Ishikawa (cell line): ENCODE measurements at regions not wholly inside any gene's neighbourhood (a gene's known extent, or its start where the extent isn't known, plus 50 kb on each side); places are given as distances from the start of the nearest gene placed in this dataset.

Experiments
- CEBPB ChIP-seq: IDR thresholded peaks from 2 replicates; pipeline ENCODE4 v1.6.1; 2012
- CREB1 ChIP-seq: IDR thresholded peaks from 2 replicates; pipeline ENCODE4 v1.6.1; 2012; ENCODE audit warnings: low read depth
- EGR1 ChIP-seq: IDR thresholded peaks from 2 replicates; pipeline ENCODE4 v1.6.1; 2012
- EP300 ChIP-seq: IDR thresholded peaks from 2 replicates; pipeline ENCODE4 v1.6.1; 2012; ENCODE audit warnings: borderline replicate concordance
- FOXM1 ChIP-seq: IDR thresholded peaks from 2 replicates; pipeline ENCODE4 v1.6.1; 2012; ENCODE audit warnings: low read depth, borderline replicate concordance
- MAX ChIP-seq: IDR thresholded peaks from 2 replicates; pipeline ENCODE4 v1.6.1; 2012
- NFIC ChIP-seq: IDR thresholded peaks from 2 replicates; pipeline ENCODE4 v1.6.1; 2012
- RAD21 ChIP-seq: IDR thresholded peaks from 2 replicates; pipeline ENCODE4 v1.6.1; 2012; ENCODE audit warnings: low read depth
- REST ChIP-seq: IDR thresholded peaks from 2 replicates; pipeline ENCODE4 v1.6.1; 2012; ENCODE audit warnings: low read depth, mild to moderate bottlenecking
- TAF1 ChIP-seq: IDR thresholded peaks from 2 replicates; pipeline ENCODE4 v1.6.1; 2012; ENCODE audit warnings: low read depth, mild to moderate bottlenecking
- TCF12 ChIP-seq: IDR thresholded peaks from 2 replicates; pipeline ENCODE4 v1.6.1; 2012; ENCODE audit warnings: low read depth
- TEAD4 ChIP-seq: IDR thresholded peaks from 2 replicates; pipeline ENCODE4 v1.6.1; 2012
- USF1 ChIP-seq: IDR thresholded peaks from 2 replicates; pipeline ENCODE4 v1.6.1; 2012
- YY1 ChIP-seq: IDR thresholded peaks from 2 replicates; pipeline ENCODE4 v1.6.1; 2012; ENCODE audit warnings: low read depth
- ZBTB7A ChIP-seq: IDR thresholded peaks from 2 replicates; pipeline ENCODE4 v1.6.1; 2012; ENCODE audit warnings: low read depth

- no peak for TF ChIP-seq EP300
- TF ChIP-seq USF1, result no peak
- TF ChIP-seq YY1, result no peak
- TF ChIP-seq REST, result no peak
- no peak for TF ChIP-seq EGR1
- no peak for TF ChIP-seq TCF12
- TF ChIP-seq TAF1, result no peak
- TF ChIP-seq CEBPB, result no peak
Observed at GRCh38 chr5:155729684-155730059, 597.3 kb upstream of the SGCD start.

- TF ChIP-seq CREB1, result no peak
Observed at GRCh38 chr5:155732587-155733376, 594.2 kb upstream of the SGCD start.

DNA sequence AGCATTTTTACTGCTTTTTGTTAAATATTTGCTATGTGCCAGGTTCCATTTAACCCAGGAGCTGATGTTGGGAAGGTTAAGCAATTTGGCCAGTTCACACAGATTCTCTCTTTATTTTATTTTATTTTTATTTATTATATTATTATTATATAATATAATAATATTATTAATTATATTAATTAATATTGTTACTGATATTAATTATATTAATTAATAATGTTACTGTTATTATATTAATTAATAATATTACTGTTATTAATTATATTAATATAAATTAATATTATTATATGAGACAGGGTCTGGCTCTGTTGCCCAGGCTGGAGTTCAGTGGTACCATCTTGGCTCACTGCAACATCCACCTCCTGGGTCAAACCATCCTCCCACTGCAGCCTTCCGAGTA, 593.0 kb upstream of the SGCD start:
- no peak for TF ChIP-seq RAD21
- TF ChIP-seq EGR1, result no peak
- no peak for TF ChIP-seq USF1
- TF ChIP-seq CREB1, result no peak
- TF ChIP-seq TEAD4, result no peak

DNA sequence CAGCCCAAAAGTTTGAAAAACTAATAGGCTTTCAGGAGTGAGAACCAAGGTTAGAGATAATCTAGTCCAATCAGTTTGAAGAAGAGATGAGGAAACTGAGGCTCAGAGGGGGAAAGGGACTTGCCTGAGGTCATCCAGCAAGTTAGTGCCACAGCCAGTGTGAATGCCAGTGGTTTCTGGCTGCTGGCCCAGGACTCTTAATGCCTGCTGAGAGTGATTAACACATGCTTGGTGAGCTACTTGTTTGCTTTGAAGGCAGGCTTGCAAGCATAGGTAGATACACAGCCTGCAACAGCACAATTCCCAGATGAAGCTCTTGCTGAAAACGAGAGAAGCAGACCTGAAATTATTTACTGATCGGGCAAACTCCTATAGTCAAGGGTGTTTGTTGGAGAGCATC, 591.6 kb upstream of the SGCD start:
- no peak for TF ChIP-seq CREB1
- TF ChIP-seq EGR1, result no peak
- TF ChIP-seq REST, result no peak
- TF ChIP-seq EP300, result no peak
- TF ChIP-seq NFIC, result no peak

DNA sequence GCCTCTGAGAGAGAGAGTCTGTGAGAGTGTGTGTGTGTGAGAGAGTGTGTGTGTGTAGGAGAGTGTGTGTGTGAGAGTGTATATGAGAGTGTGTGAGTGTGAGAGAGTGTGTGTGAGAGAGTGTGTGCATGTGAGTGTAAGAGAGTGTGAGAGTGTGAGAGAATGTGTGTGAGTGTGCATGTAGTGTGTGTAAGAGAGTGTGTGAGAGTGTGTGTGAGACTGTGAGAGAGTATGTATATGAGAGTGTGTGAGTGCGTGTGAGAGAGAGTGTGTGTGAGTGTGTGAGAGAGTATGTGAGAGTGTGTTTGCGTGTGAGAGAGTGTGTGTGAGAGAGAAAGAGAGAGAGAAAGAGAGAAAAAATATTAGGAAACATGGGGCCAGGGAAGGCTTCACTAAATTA, 588.3 kb upstream of the SGCD start:
- TF ChIP-seq TEAD4, result no peak
- TF ChIP-seq EP300, result no peak
- TF ChIP-seq RAD21, result no peak
- no peak for TF ChIP-seq NFIC
- no peak for TF ChIP-seq YY1
- TF ChIP-seq ZBTB7A, result no peak
- TF ChIP-seq FOXM1, result no peak
- no peak for TF ChIP-seq TCF12
- TF ChIP-seq EGR1, result no peak
- TF ChIP-seq REST, result no peak
- TF ChIP-seq MAX, result no peak
- TF ChIP-seq CEBPB, result no peak
- TF ChIP-seq USF1, result no peak
- TF ChIP-seq TAF1, result no peak
- TF ChIP-seq CREB1, result no peak
